ENCODE measurements at regions not wholly inside any gene's neighbourhood (a gene's known extent, or its start where the extent isn't known, plus 50 kb on each side); places are given as distances from the start of the nearest gene placed in this dataset.

- no peak for ATAC-seq (ENCODE audit: insufficient number of reproducible peaks, low FRiP score, low read depth)
- TF ChIP-seq CTCF (IDR thresholded peaks at IDR 0.05): no peak
- Histone ChIP-seq H3K36me3 (no peaks in the 10 kb centered on the region), H3K27me3 (replicated peaks; ENCODE audit: insufficient read depth) (no peaks in the 10 kb centered on the region), H3K4me1 (ENCODE audit: control insufficient read depth in 1 of 2, low read depth in 2 of 2) (peaks cover 19 to 75% of the 10 kb centered on the region in 2 donors), H3K4me3 (no peak overlapping the region), H3K27ac (peak overlapping the region; percentile 65 to 72), H3K9me3 (no peaks in the 10 kb centered on the region)
- DNase-seq (ENCODE audit: low spot score): no peak
These were observed 118.4 kb downstream of the COPRS start for GRCh38 chr17:31740611-31741082.

DNA sequence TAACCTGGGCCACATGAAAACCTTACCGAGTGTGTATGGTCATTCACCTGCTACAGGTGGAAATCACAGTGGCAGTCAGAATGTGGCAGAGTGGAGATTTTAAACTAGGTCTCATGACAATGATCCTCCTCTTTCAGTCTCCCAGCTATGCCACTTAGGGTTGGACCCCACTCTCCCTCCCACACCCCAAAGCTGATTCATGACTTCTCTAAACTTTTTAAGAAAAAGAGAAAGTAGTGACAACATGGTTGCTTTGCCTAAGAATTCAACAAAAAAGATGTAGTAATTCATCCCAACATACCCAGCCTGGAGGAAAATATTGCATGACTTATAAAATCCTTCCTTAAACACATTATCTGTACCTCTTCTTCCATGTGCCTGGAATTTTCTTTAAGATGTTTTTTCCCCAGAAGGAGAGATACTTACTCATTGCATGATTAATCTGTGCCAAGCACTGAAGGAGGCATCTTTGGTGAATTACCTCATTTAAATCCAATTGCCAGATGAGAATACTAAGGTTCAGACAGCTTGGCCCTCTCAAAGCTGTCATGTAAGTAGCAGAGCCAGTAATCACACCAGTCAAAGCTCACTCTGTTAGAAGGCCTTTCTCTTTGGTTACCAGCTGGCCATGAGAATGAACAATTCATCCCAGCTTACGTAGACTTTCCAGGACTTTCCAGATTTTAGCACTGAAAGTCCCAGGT, 119.9 kb downstream of the COPRS start:
- Histone ChIP-seq H3K4me3 (no peak overlapping the region), H3K9me3 (no peaks in the 10 kb centered on the region), H3K36me3 (no peaks in the 10 kb centered on the region), H3K4me1 (ENCODE audit: control insufficient read depth in 1 of 2, low read depth in 2 of 2) (peaks cover 14 to 60% of the 10 kb centered on the region in 2 donors), H3K27ac (peak overlapping the region; percentile 65 to 72), H3K27me3 (replicated peaks; ENCODE audit: insufficient read depth) (no peaks in the 10 kb centered on the region)
- DNase-seq (ENCODE audit: low spot score) (no peak), ATAC-seq (ENCODE audit: insufficient number of reproducible peaks, low FRiP score, low read depth) (no peak)
- no peak for TF ChIP-seq CTCF (IDR thresholded peaks at IDR 0.05)

DNA sequence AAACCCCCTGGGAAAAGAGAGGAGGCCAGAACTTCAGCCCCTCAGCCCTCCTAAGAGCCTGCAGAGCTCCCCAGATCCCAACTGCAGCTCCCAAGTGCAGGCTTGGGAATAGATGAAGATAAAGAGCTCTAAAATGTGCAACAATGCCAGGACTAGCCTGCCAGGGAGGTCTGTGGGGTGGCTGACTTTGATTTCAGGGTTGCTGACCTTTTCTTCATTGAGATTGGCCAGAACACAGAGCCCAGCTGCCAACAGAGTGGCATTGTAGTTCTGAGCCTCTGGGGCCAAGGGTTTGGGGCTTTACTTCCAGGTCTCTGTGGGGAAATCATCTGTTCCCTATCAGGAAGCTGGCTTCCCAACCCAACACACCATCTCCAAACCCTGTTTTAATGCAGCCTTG, 120.6 kb downstream of the COPRS start:
- H3K4me3 ChIP-seq: no peak overlapping the region
- no peak for TF ChIP-seq CTCF (IDR thresholded peaks at IDR 0.05)
- no peaks in the 10 kb centered on the region for H3K27me3 ChIP-seq (replicated peaks; ENCODE audit: insufficient read depth)
- DNase-seq (ENCODE audit: low spot score) (no peak), ATAC-seq (ENCODE audit: insufficient number of reproducible peaks, low FRiP score, low read depth) (no peak)
- peak overlapping the region; percentile 65 to 72 for H3K27ac ChIP-seq
- H3K4me1 ChIP-seq (ENCODE audit: control insufficient read depth in 1 of 2, low read depth in 2 of 2): peaks cover 9 to 53% of the 10 kb centered on the region in 2 donors
- no peaks in the 10 kb centered on the region for H3K36me3 ChIP-seq
- H3K9me3 ChIP-seq: no peaks in the 10 kb centered on the region

- Histone ChIP-seq H3K4me1 (ENCODE audit: control insufficient read depth in 1 of 2, low read depth in 2 of 2) (peaks cover 9 to 50% of the 10 kb centered on the region in 2 donors), H3K27ac (peak overlapping the region; percentile 65 to 72), H3K9me3 (no peaks in the 10 kb centered on the region), H3K4me3 (no peak overlapping the region), H3K27me3 (replicated peaks; ENCODE audit: insufficient read depth) (no peaks in the 10 kb centered on the region), H3K36me3 (no peaks in the 10 kb centered on the region)
- ATAC-seq (ENCODE audit: insufficient number of reproducible peaks, low FRiP score, low read depth): no peak
- DNase-seq (ENCODE audit: low spot score): no peak
- no peak for TF ChIP-seq CTCF (IDR thresholded peaks at IDR 0.05)
These were observed 121.0 kb downstream of the COPRS start for GRCh38 chr17:31738067-31738466.

DNA sequence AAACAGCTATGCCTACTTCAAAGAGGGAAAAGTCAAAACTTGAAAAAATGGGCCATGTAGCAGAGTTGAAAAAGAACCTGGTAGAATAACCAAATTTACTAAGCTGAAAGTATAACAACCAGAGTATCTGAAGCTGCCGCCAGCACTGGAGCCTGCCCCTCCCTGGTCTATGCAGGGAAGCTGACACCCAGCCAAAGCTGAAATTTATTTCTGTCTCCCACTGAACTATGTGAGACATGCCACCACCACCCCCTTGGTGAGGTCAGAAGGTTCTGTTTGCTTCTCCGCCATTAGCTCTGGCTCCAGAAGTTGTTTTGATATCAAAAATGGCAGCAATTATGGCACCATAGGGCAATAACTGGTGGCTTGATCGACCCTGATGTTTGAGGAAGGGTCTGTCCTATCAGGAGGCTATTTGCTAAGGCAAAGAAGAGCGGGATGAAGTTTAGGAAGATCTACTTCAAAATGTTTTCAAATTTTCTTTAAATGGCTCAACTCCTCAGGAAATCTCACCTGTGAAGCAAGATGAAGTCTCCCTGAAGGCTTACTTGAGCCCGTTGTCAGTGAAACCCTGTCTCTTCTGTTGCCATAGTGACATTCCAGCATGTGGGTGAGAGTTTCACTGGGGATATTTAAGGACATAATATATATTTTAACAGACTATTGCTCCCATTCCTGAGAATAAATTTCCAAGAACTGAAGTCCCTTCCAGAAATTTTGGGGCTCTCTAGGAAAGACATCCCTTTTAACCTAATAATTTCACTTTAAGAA, 122.0 kb downstream of the COPRS start:
- no peaks in the 10 kb centered on the region for H3K36me3 ChIP-seq
- TF ChIP-seq CTCF (IDR thresholded peaks at IDR 0.05): no peak
- peak overlapping the region; percentile 45 to 72 for H3K27ac ChIP-seq
- ATAC-seq (ENCODE audit: insufficient number of reproducible peaks, low FRiP score, low read depth) (no peak), DNase-seq (ENCODE audit: low spot score) (no peak)
- H3K4me1 ChIP-seq (ENCODE audit: control insufficient read depth in 1 of 2, low read depth in 2 of 2): peaks cover 9 to 50% of the 10 kb centered on the region in 2 donors
- no peaks in the 10 kb centered on the region for H3K9me3 ChIP-seq
- H3K4me3 ChIP-seq: no peak overlapping the region
- H3K27me3 ChIP-seq (replicated peaks; ENCODE audit: insufficient read depth): no peaks in the 10 kb centered on the region
